ENCODE measurements at regions not wholly inside any gene's neighbourhood (a gene's known extent, or its start where the extent isn't known, plus 50 kb on each side); places are given as distances from the start of the nearest gene placed in this dataset.

- TF ChIP-seq, protein P1, sequence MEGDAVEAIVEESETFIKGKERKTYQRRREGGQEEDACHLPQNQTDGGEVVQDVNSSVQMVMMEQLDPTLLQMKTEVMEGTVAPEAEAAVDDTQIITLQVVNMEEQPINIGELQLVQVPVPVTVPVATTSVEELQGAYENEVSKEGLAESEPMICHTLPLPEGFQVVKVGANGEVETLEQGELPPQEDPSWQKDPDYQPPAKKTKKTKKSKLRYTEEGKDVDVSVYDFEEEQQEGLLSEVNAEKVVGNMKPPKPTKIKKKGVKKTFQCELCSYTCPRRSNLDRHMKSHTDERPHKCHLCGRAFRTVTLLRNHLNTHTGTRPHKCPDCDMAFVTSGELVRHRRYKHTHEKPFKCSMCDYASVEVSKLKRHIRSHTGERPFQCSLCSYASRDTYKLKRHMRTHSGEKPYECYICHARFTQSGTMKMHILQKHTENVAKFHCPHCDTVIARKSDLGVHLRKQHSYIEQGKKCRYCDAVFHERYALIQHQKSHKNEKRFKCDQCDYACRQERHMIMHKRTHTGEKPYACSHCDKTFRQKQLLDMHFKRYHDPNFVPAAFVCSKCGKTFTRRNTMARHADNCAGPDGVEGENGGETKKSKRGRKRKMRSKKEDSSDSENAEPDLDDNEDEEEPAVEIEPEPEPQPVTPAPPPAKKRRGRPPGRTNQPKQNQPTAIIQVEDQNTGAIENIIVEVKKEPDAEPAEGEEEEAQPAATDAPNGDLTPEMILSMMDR (IDR thresholded peaks at IDR 0.05) = no peak
- no peak for TF ChIP-seq POLR2A (IDR thresholded peaks at IDR 0.05)
These were observed 144.5 kb upstream of the DIAPH2 start for GRCh38 chrX:96540111-96540631.
